Stimulated activated CD4-positive, alpha-beta T cell treated with anti-CD3 and anti-CD28 coated beads, Interleukin-12 subunit alpha, Interleukin-12 subunit beta, amount 100 ng/mL, for 24 hours (primary cell): ENCODE measurements at regions not wholly inside any gene's neighbourhood (a gene's known extent, or its start where the extent isn't known, plus 50 kb on each side); places are given as distances from the start of the nearest gene placed in this dataset.

Experiments used
- DNase-seq, 2 experiments: peaks; one replicate each; pipeline ENCODE4 v3.0.0-alpha.2; 2020; ENCODE audit warnings: low read depth in 2 of 2

DNA sequence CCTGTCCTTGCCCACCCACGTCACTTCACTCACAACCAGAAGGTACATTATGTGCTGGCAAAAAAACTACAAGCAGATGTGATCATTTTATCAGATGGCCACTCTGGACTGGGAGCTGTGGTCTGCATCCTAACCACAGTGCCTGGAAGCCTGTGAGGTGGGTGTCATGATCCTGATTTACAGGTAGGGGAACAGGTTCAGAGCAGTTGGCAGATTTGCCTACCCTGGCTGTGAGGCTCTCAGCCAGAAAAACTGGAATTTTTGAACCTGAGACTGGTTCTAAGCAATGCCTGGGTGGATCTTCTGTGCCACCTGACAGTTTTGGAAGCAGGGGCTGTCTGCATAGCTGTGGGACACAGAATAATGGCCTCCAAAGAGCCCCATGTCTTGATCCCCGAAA, 150.8 kb downstream of the SYF2 start:
- DNase-seq: no peak

DNA sequence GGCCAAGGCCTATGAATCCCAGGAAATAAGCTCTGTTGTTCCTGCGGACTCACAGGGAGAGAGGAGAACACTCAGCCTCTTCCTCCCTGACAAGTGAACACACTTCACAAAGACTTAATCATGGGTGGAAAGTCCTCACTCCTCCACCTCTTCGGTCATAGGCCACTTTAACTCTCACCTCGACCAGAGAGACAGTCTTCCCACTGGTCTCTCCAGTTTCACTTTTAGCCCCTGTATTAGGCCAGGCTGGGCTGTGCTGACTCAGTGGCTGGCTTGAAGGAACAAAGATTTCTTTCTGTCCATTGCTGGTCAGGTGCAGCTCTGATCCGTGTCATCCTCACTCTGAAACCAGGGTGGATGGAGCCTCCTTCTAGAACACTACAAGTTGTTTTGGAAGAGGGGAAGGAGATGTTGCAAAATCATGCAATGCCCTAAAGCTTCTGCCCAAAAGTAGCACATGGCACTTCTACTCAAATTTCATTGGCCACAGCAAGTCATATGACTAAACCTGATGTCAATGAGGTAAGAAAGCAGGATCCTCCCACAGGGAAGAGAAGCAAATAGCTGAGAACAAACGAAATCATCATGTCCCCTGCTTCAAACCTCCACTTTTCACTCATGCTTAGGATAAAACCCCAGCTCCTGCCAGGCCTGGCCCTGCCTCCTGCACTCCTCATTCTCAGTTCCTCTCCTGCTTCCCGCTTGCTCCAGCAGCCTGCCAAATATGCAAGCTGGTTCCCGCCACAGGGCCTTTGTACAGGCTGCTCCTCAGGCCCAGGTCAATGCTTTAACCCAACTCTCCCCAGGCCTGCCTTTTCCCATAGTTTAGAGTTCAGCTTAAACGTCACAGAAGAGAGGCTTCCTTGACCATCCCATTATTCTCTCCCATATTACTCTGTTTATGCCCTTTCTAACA, 150.5 kb upstream of the RUNX3 start:
- no peak for DNase-seq

DNA sequence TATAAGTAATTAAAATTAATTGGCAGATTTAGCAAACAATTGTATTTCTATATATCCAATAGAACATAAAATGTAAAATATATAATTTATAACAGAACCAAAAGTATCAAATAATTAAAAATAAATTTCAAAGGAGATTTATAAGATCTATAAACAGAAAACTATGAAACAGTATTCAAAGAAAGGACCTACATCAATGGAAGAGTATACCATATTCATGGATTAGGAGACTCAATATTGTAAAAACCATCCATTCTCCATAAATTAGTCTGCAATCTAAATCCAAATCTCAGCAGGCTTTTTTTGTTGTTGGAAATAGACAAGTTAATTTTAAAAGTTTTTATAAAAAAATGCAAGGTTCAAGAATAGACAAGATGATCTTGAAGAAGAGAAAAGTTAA, 149.0 kb upstream of the RUNX3 start:
- no peak for DNase-seq

DNA sequence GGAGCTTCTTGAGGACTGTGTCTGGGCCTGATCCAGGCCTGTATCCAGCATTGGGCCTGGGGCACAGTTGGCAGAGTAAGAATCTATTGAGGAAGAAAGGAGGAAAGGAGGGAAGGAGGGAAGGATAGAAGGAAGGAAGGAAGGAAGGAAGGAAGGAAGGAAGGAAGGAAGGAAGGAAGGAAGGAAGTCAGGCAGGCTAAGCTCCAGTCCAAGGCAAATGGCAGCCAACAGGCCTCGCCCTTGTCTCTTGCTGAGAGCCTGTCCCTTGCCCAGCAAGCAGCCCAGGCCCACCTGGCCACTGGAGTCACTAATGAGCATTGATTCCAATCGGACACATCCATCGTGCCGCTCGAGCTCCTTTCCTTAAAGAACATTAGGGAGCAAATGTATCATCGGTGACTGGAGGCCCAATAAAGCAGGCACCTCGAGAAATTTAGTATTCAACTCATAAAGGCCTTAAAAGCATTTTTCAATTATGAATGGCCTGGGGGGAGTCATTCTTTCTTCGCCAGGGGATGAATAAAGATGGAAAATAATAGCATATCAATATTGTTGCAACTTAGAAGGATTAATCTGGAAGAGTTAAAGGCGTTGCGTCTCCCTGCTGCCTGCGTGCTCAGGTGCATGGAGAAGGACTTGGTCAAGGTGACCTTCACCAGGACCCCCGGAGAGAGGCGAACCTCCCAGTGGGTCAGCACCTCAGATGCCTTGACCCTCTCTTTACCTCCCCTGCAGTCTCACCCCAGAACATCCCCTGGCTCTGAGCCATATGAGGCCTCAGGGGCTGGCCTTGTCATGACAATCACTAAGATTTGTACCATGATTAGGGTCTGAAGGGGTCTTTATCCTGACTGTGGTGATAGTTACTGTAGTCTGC, 144.5 kb upstream of the RUNX3 start:
- no peak for DNase-seq

DNA sequence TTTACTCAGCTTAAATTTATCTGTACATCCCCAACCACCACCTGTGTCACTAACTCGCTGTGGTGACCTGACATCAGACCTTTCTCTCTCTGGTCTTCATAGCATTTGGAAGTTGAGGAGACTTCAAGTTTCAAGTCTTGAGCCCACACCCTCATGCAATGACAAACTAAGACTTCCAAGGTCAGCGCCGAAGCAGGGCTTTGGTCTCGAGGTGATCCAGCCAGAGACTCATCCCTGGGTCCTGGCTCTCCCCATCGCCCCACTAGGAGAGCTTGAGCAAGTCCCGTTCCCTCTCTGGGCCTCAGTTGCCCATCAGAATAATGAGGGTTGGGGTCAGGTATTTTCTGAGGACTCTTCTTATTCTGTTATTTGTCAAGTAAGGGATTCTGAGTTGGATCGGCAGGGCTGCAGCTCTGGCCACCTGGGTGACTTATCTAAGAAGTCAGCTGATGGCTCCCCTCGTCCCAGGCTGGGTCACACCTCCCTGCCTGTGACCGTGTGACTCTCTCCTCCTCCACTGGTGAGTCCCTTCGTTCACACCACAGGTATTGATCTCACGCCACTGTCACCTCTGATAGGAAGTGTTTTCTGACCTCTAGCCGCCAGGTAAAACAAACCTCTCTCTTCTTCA, 143.7 kb upstream of the RUNX3 start:
- DNase-seq: no peak

GRCh38 chr1:25072461-25072860, 142.4 kb upstream of the RUNX3 start:
- DNase-seq: no peak

DNA sequence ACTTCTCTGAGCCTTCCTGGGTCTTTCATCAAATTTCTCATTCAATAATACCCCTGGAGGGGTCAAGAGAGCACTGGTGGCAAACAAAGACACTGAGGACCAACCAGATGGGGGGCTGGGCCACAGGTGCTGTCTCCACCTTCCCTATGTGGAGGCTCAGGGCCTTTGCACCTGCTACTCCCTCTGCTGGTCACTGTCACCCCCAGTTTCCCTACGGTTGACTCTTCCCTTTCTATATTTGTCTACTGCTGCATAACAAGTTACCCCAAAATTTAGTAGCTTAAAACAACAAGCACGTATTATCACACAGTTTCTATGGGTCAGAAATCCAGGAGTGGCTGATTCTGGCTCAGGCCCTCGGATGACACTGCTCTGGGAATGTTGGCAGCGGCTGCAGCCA, 138.8 kb upstream of the RUNX3 start:
- DNase-seq: peak in 1 of 2 experiments; percentile 27

DNA sequence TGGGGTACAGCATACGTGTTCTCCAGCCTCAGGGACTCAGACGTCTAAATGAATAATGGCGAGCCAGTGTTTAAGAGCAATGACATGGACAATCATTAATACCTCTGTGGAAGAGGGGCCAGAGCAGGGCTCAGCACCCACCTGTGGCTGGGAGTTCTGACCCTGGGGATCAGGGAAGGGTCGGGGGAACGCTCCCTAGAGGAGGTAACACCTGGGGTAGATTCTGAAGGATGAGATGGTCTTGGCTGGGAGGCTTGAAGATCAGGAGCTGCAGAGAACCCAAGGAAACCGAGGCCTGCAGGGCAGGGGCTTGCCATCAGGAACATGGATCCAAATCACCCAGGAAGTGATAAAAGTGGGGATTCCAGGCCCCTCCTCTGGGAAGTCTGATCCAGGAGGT, 138.2 kb upstream of the RUNX3 start:
- no peak for DNase-seq

- no peak for DNase-seq
Measured at GRCh38 chr1:25067518-25068251, 137.6 kb upstream of the RUNX3 start.

DNA sequence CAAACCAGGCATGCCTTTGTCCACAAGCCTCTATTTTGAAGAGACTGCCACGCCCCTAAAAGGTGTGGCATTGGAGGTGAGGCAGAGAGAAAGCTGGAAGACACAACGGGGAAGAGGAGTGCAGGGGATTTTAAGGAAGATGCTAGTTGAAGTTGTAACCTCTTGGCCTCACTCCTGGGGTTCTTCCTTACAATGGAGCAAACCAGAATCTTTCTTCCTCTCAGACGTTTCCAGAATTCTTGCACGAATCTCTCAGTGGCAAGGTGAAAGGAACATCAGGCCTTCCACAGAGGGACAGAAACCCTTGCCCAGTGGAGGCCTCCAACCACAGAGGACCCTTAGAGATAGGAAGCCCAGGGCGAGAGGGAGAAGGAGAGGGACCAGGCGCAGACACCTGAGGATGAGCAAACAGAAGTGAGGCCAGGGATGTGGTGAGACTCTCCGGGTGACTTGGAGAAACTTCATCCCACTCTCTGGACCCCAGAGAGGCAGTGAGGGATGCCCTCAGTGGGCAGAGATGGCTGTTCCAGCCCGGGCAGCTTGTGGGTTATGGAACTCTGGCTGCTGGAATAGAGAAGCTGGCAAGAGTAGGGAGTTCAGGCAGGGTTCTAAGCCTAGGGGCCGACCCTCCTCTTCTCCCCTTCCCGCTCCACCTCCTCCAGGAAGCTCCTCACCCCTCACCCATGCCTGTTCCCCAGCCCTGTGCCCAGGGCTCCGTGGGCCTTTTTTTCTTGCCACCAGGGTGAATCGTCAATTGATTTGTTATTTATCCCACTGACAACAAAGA, 136.8 kb upstream of the RUNX3 start:
- no peak for DNase-seq

- DNase-seq: no peak
Measured at GRCh38 chr1:25066256-25066655, 136.2 kb upstream of the RUNX3 start.

GRCh38 chr1:25065795-25066238, 135.7 kb upstream of the RUNX3 start:
- DNase-seq: no peak

- no peak for DNase-seq
Measured at GRCh38 chr1:25065321-25065721, 135.2 kb upstream of the RUNX3 start.

DNA sequence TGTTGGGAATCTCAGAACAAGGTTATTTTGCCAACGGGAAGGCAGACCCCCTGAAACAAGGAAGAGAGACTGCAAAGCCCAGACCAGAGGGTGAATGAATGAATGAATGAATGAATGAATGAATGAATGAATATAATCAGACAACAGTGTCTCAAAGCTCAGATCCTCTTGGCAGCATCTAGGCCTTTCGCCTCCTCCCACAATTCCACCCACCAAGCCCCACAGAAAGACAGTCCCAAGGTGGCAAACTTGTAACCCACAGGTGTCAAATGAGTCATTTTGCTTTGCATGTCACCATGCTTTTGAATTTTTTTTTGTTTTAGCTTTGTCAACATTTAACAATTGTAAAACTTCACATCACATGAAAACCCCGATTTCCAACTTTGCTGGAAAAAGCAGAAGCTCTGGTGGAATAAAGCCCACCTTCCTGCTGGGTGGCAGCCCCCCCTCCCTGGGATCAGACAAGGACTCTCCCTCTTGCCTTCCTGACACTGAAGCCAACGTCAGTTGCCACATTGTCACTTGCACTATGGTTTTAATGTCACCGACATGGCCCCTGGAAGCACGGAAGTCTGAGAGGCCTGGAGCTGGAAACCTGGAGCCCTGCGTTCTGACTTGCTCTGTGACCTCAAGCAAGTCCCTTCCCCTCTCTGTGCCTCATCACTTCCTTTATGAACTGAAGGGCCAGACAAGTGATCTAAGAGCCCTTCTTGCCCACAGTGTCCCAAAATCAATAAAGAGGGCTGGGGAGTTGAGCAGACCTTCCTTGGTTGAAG, 134.6 kb upstream of the RUNX3 start:
- peak in 1 of 2 experiments; percentile 8 for DNase-seq

- DNase-seq: no peak
Measured at GRCh38 chr1:25063591-25064416, 133.7 kb upstream of the RUNX3 start.

GRCh38 chr1:25062621-25063255, 132.7 kb upstream of the RUNX3 start:
- no peak for DNase-seq

DNA sequence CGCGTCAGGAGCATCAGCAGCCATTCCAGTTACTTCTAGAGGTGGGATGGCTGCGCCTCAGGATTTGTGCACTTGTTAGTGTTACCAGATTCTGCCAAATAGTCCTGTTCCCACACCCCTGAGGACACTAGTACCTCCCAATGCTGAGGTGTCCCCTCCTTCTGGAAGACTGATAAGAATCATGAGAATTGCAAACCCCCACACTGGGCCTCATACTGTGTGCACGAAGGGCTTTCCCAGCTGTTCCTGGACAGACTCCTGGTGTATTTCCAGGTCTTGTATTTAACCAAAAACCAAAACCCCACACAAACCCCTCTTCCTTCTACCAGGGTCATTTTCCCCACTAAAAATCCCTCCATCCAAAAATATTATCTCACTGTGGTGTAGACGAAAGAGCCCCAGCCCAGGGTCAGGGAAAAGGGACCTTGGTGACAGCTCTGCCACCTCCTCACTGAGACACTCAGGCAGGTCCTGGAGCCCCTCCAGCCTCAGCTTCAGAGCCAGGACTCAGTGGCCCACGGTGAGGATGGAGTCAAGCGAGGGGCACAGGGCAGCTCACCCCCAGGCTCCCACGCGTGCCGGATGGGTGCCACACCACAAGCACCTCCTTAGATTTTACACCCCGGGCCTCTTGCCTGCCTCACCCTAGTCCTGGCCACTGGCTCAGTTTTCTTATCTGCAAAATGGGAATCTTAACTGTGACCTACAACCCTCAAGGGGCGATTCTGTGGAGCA, 131.4 kb upstream of the RUNX3 start:
- no peak for DNase-seq

DNA sequence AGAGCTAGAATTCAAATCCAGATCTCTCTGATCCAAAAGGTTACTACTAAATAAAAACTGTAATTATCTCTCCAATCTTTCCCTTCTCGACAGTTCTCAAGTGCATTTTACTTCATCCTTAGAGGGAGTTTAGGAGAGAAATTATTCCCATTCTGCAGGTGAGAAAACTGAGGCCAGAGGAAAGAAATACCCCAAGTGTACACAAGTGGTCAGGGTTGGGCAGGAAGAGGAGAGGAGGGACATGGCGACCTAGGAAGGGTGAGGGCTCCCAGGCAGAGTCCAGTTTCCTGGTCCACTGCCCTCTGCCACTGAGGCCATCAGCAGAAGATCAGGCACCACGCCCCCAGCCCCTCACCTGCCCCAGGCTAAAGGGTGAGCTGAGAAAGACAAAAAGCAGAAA, 127.1 kb upstream of the RUNX3 start:
- no peak for DNase-seq
